OCI-LY1 (cell line): ENCODE measurements at regions not wholly inside any gene's neighbourhood (a gene's known extent, or its start where the extent isn't known, plus 50 kb on each side); places are given as distances from the start of the nearest gene placed in this dataset.

Experiments used
- H2AFZ ChIP-seq: fragments of 200-600 bp; sonication (generic), shearing (Covaris generic); 2 replicates; pipeline ENCODE4 v1.6.0; 2014; ENCODE audit warnings: antibody characterized with exemption, mild to moderate bottlenecking, low read length
- H3F3A ChIP-seq: fragments of 200-600 bp; sonication (generic), shearing (Covaris generic); 2 replicates; pipeline ENCODE4 v1.6.0; 2014; ENCODE audit warnings: mild to moderate bottlenecking, antibody characterized with exemption, low read length, moderate library complexity; ENCODE audit not compliant: insufficient read depth
- H3K27ac ChIP-seq: fragments of 200-600 bp; sonication (generic); 2 replicates; pipeline ENCODE4 v1.5.1; 2014; ENCODE audit warnings: low read length, mixed run types, mild to moderate bottlenecking, low read depth; ENCODE audit not compliant: poor library complexity, severe bottlenecking
- H3K27me3 ChIP-seq: fragments of 200-600 bp; sonication (generic); 2 replicates; pipeline ENCODE4 v1.6.0; 2014; ENCODE audit warnings: antibody characterized with exemption, mild to moderate bottlenecking, low read length, moderate library complexity; ENCODE audit not compliant: insufficient read depth
- H3K36me3 ChIP-seq: fragments of 200-600 bp; sonication (generic); 2 replicates; pipeline ENCODE4 v1.6.1; 2014; ENCODE audit warnings: mild to moderate bottlenecking, antibody characterized with exemption, low read length, moderate library complexity, mixed read lengths; ENCODE audit not compliant: insufficient read depth
- H3K4me1 ChIP-seq: fragments of 200-600 bp; sonication (generic); 2 replicates; pipeline ENCODE4 v1.5.1; 2014; ENCODE audit warnings: mild to moderate bottlenecking, low read length, moderate library complexity; ENCODE audit not compliant: insufficient read depth, severe bottlenecking
- H3K4me2 ChIP-seq: fragments of 200-600 bp; sonication (generic), shearing (Covaris generic); 2 replicates; pipeline ENCODE4 v1.6.1; 2014; ENCODE audit warnings: low read length
- H3K4me3 ChIP-seq: fragments of 200-600 bp; sonication (generic); 2 replicates; pipeline ENCODE4 v1.5.1; 2014; ENCODE audit warnings: low read length, low read depth, mild to moderate bottlenecking, mixed read lengths; ENCODE audit not compliant: poor library complexity, severe bottlenecking
- H3K79me2 ChIP-seq: fragments of 200-600 bp; shearing (Covaris generic); 2 replicates; pipeline ENCODE4 v1.6.1; 2016; ENCODE audit warnings: mixed run types, low read length, mixed read lengths; ENCODE audit not compliant: insufficient read depth
- H3K9ac ChIP-seq: fragments of 200-600 bp; sonication (generic), shearing (Covaris generic); 2 replicates; pipeline ENCODE4 v1.6.1; 2014; ENCODE audit warnings: mild to moderate bottlenecking, low read length, mixed read lengths
- H3K9me2 ChIP-seq: fragments of 200-600 bp; sonication (generic), shearing (Covaris generic); 2 replicates; pipeline ENCODE4 v1.6.1; 2014; ENCODE audit warnings: low read depth, mild to moderate bottlenecking, low read length, mixed read lengths
- H3K9me3 ChIP-seq: fragments of 200-600 bp; shearing (Covaris generic); 2 replicates; pipeline ENCODE4 v1.6.1; 2014; ENCODE audit warnings: low read length, mixed read lengths
- H4K20me1 ChIP-seq: fragments of 200-600 bp; sonication (generic), shearing (Covaris generic); 2 replicates; pipeline ENCODE4 v1.6.0; 2016; ENCODE audit warnings: mild to moderate bottlenecking, low read length; ENCODE audit not compliant: insufficient read depth
- CTCF ChIP-seq: fragments of 200-600 bp; sonication (generic), shearing (Covaris generic); IDR thresholded peaks from 2 replicates; pipeline ENCODE4 v1.5.1; 2017; ENCODE audit warnings: mild to moderate bottlenecking, antibody characterized with exemption, low read length, moderate library complexity, mixed read lengths
- EZH2 ChIP-seq: fragments of 200-600 bp; sonication (generic), shearing (Covaris generic); IDR thresholded peaks from 2 replicates; pipeline ENCODE4 v1.8.0; 2017; ENCODE audit warnings: borderline replicate concordance, mixed run types, mild to moderate bottlenecking, antibody characterized with exemption, low read length, moderate library complexity, mixed read lengths

- no peak overlapping the region for H3K4me3 ChIP-seq
- no peaks in the 10 kb centered on the region for H3K79me2 ChIP-seq
- H3K36me3 ChIP-seq = no peaks in the 10 kb centered on the region
- no peaks in the 10 kb centered on the region for H4K20me1 ChIP-seq
- TF ChIP-seq EZH2 (no peak), CTCF (no peak)
- H3K9ac ChIP-seq = no peak overlapping the region
- no peak overlapping the region for H2AFZ ChIP-seq
- peaks cover 3% of the 10 kb centered on the region; the same call in 1 of the 2 replicates for H3K27me3 ChIP-seq
- peaks cover 6% of the 10 kb centered on the region for H3K4me1 ChIP-seq
- H3K27ac ChIP-seq = no peak overlapping the region
- no peaks in the 10 kb centered on the region for H3K9me2 ChIP-seq
- no peaks in the 10 kb centered on the region for H3K9me3 ChIP-seq
- H3K4me2 ChIP-seq = no peak overlapping the region
- no peaks in the 10 kb centered on the region for H3F3A ChIP-seq
These were observed 475.9 kb downstream of the BRD1 start for GRCh38 chr22:49351761-49352227.

- H3K4me1 ChIP-seq = peaks cover 6% of the 10 kb centered on the region
- H3K4me2 ChIP-seq = no peak overlapping the region
- TF ChIP-seq CTCF = peak; percentile 5; the same call in 1 of the 2 replicates
- TF ChIP-seq EZH2 = no peak
- no peak overlapping the region for H3K27ac ChIP-seq
- no peak overlapping the region for H3K9ac ChIP-seq
- no peaks in the 10 kb centered on the region for H3K9me2 ChIP-seq
- no peaks in the 10 kb centered on the region for H3K9me3 ChIP-seq
- H3K4me3 ChIP-seq = no peak overlapping the region
- H3F3A ChIP-seq = no peaks in the 10 kb centered on the region
- H4K20me1 ChIP-seq = no peaks in the 10 kb centered on the region
- H3K79me2 ChIP-seq = no peaks in the 10 kb centered on the region
- no peak overlapping the region for H2AFZ ChIP-seq
- peaks cover 3% of the 10 kb centered on the region; the same call in 1 of the 2 replicates for H3K27me3 ChIP-seq
- H3K36me3 ChIP-seq = no peaks in the 10 kb centered on the region
These were observed 477.1 kb downstream of the BRD1 start for GRCh38 chr22:49350441-49351121.

- H3K4me3 ChIP-seq = no peak overlapping the region
- H3K27ac ChIP-seq = no peak overlapping the region
- no peaks in the 10 kb centered on the region for H3K79me2 ChIP-seq
- no peak for TF ChIP-seq EZH2
- no peak for TF ChIP-seq CTCF
- peaks cover 6% of the 10 kb centered on the region for H3K4me1 ChIP-seq
- H3K9ac ChIP-seq = no peak overlapping the region
- no peaks in the 10 kb centered on the region for H3K36me3 ChIP-seq
- no peaks in the 10 kb centered on the region for H4K20me1 ChIP-seq
- no peak overlapping the region for H2AFZ ChIP-seq
- no peaks in the 10 kb centered on the region for H3K9me3 ChIP-seq
- peaks cover 3% of the 10 kb centered on the region; the same call in 1 of the 2 replicates for H3K27me3 ChIP-seq
- no peaks in the 10 kb centered on the region for H3K9me2 ChIP-seq
- no peak overlapping the region for H3K4me2 ChIP-seq
- no peaks in the 10 kb centered on the region for H3F3A ChIP-seq
These were observed 477.8 kb downstream of the BRD1 start for GRCh38 chr22:49349841-49350381.
